ENCODE measurements at regions not wholly inside any gene's neighbourhood (a gene's known extent, or its start where the extent isn't known, plus 50 kb on each side); places are given as distances from the start of the nearest gene placed in this dataset.

DNA sequence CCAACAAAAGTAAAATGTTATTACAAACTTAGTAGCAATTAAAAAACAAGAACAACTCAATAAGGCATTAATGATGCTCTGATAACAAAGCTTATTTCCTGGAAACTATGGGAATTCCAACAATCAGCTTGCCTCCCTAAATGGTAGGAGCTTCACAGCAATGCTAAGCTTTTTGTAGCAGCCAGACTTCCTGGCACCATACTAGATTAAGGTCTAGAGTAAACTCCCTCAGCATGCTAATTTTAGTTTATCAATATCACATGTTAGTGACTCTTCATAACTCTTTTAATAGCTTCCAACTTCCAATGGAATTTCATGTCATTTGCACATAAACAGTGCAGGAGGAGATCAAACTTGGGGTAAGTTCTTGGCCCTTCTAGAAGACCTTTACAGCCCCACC is 782.0 kb downstream of the MCTP2 start:
- H2AFZ ChIP-seq (ENCODE audit: low read length), result no peak overlapping the region
- no peaks in the 10 kb centered on the region for H3K36me3 ChIP-seq (ENCODE audit: insufficient read depth, low read length)
- H4K20me1 ChIP-seq (ENCODE audit: insufficient read depth, low read length, poor library complexity, severe bottlenecking), result no peaks in the 10 kb centered on the region
- H3K4me3 ChIP-seq (ENCODE audit: low read length, poor library complexity, severe bottlenecking), result no peak overlapping the region
- H3K4me2 ChIP-seq (ENCODE audit: low read depth, low read length, poor library complexity, severe bottlenecking), result no peak overlapping the region
- no peaks in the 10 kb centered on the region for H3K9me3 ChIP-seq (ENCODE audit: insufficient read depth, low read depth, low read length)
- no peaks in the 10 kb centered on the region for H3F3A ChIP-seq (ENCODE audit: low read depth)
- no peak overlapping the region for H3K9ac ChIP-seq (ENCODE audit: low read depth, low read length, poor library complexity, severe bottlenecking)
- H3K9me2 ChIP-seq (replicated peaks; ENCODE audit: low read depth, low read length), result no peaks in the 10 kb centered on the region
- TF ChIP-seq, protein P1, sequence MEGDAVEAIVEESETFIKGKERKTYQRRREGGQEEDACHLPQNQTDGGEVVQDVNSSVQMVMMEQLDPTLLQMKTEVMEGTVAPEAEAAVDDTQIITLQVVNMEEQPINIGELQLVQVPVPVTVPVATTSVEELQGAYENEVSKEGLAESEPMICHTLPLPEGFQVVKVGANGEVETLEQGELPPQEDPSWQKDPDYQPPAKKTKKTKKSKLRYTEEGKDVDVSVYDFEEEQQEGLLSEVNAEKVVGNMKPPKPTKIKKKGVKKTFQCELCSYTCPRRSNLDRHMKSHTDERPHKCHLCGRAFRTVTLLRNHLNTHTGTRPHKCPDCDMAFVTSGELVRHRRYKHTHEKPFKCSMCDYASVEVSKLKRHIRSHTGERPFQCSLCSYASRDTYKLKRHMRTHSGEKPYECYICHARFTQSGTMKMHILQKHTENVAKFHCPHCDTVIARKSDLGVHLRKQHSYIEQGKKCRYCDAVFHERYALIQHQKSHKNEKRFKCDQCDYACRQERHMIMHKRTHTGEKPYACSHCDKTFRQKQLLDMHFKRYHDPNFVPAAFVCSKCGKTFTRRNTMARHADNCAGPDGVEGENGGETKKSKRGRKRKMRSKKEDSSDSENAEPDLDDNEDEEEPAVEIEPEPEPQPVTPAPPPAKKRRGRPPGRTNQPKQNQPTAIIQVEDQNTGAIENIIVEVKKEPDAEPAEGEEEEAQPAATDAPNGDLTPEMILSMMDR (conservative IDR thresholded peaks at IDR 0.05; ENCODE audit: low read length), result no peak
- no peak for TF ChIP-seq EZH2phosphoT487 (IDR thresholded peaks at IDR 0.05; ENCODE audit: borderline replicate concordance)
- no peaks in the 10 kb centered on the region for H3K4me1 ChIP-seq (ENCODE audit: insufficient read depth, low read length, poor library complexity, severe bottlenecking)
- no peaks in the 10 kb centered on the region for H3K27me3 ChIP-seq (ENCODE audit: insufficient read depth, low read length, poor library complexity, severe bottlenecking)
- no peaks in the 10 kb centered on the region for H3K79me2 ChIP-seq (ENCODE audit: insufficient read depth, low read length)

DNA sequence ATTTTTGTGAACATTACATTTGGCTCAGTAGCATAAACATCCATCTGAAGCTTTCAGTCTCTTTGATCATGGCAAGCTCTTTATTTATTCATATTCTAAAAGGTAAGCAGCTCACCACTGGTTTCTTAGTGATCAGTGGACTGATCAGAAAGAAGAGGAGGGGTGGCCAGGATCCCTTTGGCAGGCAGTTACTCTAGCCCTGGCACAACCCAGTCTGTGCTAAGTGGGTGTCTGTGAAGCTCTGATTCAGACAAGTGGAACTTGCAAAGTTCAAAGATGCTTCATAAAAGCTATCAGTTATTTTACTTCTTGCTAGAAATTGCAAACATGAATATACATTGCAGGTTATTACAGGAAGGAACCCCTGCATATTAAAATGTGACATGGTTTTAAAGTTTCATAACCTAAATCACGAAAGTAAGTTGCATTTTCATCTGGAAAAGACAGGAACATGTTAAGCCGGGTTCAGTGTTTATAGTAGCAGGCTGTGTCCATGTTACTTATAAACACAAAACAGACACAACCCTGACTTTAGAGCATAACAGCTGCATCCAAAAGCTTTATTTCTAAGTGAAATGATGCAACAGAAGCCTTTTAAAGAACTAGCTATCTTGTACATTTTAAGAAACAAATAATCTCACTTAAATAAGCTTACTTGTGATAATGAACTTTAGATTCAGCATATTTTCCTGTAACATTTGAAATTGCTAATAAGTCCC is 785.3 kb downstream of the MCTP2 start:
- TF ChIP-seq, protein P1 (conservative IDR thresholded peaks at IDR 0.05; ENCODE audit: low read length), result no peak
- no peak for TF ChIP-seq EZH2phosphoT487 (IDR thresholded peaks at IDR 0.05; ENCODE audit: borderline replicate concordance)
- Histone ChIP-seq H3F3A (ENCODE audit: low read depth) (no peaks in the 10 kb centered on the region), H3K27me3 (ENCODE audit: insufficient read depth, low read length, poor library complexity, severe bottlenecking) (no peaks in the 10 kb centered on the region), H2AFZ (ENCODE audit: low read length) (no peak overlapping the region), H3K4me1 (ENCODE audit: insufficient read depth, low read length, poor library complexity, severe bottlenecking) (no peaks in the 10 kb centered on the region), H3K9me2 (replicated peaks; ENCODE audit: low read depth, low read length) (no peaks in the 10 kb centered on the region), H3K9me3 (ENCODE audit: insufficient read depth, low read depth, low read length) (no peaks in the 10 kb centered on the region), H3K36me3 (ENCODE audit: insufficient read depth, low read length) (no peaks in the 10 kb centered on the region), H3K4me2 (ENCODE audit: low read depth, low read length, poor library complexity, severe bottlenecking) (no peak overlapping the region), H4K20me1 (ENCODE audit: insufficient read depth, low read length, poor library complexity, severe bottlenecking) (no peaks in the 10 kb centered on the region), H3K79me2 (ENCODE audit: insufficient read depth, low read length) (no peaks in the 10 kb centered on the region), H3K9ac (ENCODE audit: low read depth, low read length, poor library complexity, severe bottlenecking) (no peak overlapping the region), H3K4me3 (ENCODE audit: low read length, poor library complexity, severe bottlenecking) (no peak overlapping the region)

DNA sequence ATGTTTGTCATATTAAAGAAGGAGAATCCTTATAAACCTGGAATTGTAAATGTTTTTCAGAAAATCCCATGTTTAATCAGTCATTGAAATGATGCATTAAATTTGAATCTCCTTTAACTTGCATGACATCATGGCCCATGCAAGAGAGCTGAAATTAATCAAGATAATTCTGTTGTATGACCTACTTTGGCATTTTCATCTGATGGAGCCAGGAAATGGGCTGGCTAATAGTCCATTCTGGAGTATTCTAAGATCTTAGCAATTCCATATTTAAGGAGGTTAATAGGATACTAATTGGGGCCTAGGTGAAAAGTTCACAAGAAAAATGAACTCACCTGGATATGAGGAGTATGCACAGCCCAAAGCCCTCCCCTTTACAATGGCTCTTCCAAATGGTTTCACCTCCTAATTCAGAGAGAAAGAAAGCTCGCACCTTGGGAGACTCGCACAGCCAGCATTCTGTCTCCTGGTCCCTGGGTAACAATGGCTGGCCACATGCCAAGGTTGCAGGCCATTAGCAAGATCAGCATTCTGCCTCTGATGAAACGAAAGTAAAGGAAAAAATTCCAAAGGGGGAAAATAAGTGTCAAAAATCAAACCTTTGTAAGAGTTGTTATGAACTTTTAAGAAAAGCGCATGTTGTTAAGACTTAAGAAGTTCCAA is 786.4 kb downstream of the MCTP2 start:
- no peaks in the 10 kb centered on the region for H3K9me3 ChIP-seq (ENCODE audit: insufficient read depth, low read depth, low read length)
- H3K79me2 ChIP-seq (ENCODE audit: insufficient read depth, low read length), result no peaks in the 10 kb centered on the region
- no peaks in the 10 kb centered on the region for H3K4me1 ChIP-seq (ENCODE audit: insufficient read depth, low read length, poor library complexity, severe bottlenecking)
- H3K36me3 ChIP-seq (ENCODE audit: insufficient read depth, low read length), result no peaks in the 10 kb centered on the region
- H2AFZ ChIP-seq (ENCODE audit: low read length), result no peak overlapping the region
- TF ChIP-seq EZH2phosphoT487 (IDR thresholded peaks at IDR 0.05; ENCODE audit: borderline replicate concordance), result no peak
- TF ChIP-seq, protein P1 (conservative IDR thresholded peaks at IDR 0.05; ENCODE audit: low read length), result no peak
- no peaks in the 10 kb centered on the region for H3K27me3 ChIP-seq (ENCODE audit: insufficient read depth, low read length, poor library complexity, severe bottlenecking)
- no peak overlapping the region for H3K4me3 ChIP-seq (ENCODE audit: low read length, poor library complexity, severe bottlenecking)
- H3K9ac ChIP-seq (ENCODE audit: low read depth, low read length, poor library complexity, severe bottlenecking), result no peak overlapping the region
- H4K20me1 ChIP-seq (ENCODE audit: insufficient read depth, low read length, poor library complexity, severe bottlenecking), result no peaks in the 10 kb centered on the region
- H3K9me2 ChIP-seq (replicated peaks; ENCODE audit: low read depth, low read length), result no peaks in the 10 kb centered on the region
- no peak overlapping the region for H3K4me2 ChIP-seq (ENCODE audit: low read depth, low read length, poor library complexity, severe bottlenecking)
- no peaks in the 10 kb centered on the region for H3F3A ChIP-seq (ENCODE audit: low read depth)
